Osteocyte (in vitro differentiated cells): ENCODE measurements at regions not wholly inside any gene's neighbourhood (a gene's known extent, or its start where the extent isn't known, plus 50 kb on each side); places are given as distances from the start of the nearest gene placed in this dataset.

Experiments
- DNase-seq: peaks from one replicate; pipeline ENCODE4 v3.0.0; 2021; ENCODE audit warnings: mixed read lengths; ENCODE audit not compliant: unreplicated experiment; ENCODE audit errors: extremely low spot score
- H3K27ac Mint-ChIP-seq: one replicate; pipeline ENCODE4 v1.8.0; 2021; ENCODE audit warnings: mild to moderate bottlenecking, mixed read lengths; ENCODE audit not compliant: unreplicated experiment
- H3K27me3 Mint-ChIP-seq: one replicate; pipeline ENCODE4 v1.8.0; 2021; ENCODE audit warnings: mixed read lengths; ENCODE audit not compliant: unreplicated experiment
- H3K36me3 Mint-ChIP-seq: one replicate; pipeline ENCODE4 v1.8.0; 2021; ENCODE audit warnings: mixed read lengths; ENCODE audit not compliant: unreplicated experiment
- H3K4me1 Mint-ChIP-seq: one replicate; pipeline ENCODE4 v1.8.0; 2021; ENCODE audit warnings: mixed read lengths; ENCODE audit not compliant: unreplicated experiment
- H3K4me3 Mint-ChIP-seq: one replicate; pipeline ENCODE4 v1.8.0; 2021; ENCODE audit warnings: mild to moderate bottlenecking, moderate library complexity, mixed read lengths; ENCODE audit not compliant: unreplicated experiment
- H3K9me3 Mint-ChIP-seq: one replicate; pipeline ENCODE4 v1.8.0; 2021; ENCODE audit warnings: mixed read lengths; ENCODE audit not compliant: unreplicated experiment
- TF ChIP-seq, protein P1 (sequence below): fragments of 200-600 bp; sonication (generic); IDR thresholded peaks from 2 replicates; pipeline ENCODE4 v1.5.0; 2021; ENCODE audit warnings: antibody characterized with exemption, mild to moderate bottlenecking, moderate library complexity

DNA sequence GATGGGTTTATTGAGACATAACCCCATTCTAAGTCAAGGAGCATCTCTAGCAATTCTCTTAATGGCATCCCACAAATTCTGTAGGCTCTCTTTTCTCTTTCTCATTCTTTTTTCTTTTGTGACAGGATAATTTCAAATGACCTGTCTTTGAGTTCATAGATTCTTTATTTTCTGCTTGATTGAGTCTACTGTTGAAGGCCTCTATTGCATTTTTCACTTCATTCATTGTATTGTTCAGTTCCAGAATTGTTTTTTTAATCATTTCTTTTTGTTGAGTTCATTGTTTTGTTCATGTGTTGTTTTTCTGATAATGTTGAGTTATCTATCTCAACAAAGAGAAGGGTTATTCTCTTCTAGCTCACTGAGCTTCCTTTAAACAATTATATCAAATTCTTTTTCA is 144.7 kb upstream of the IL12B start:
- DNase-seq: no peak
- Mint-ChIP-seq H3K27ac (no peak overlapping the region), H3K9me3 (peaks cover 26% of the 10 kb centered on the region), H3K4me3 (no peak overlapping the region), H3K36me3 (no peaks in the 10 kb centered on the region), H3K27me3 (peaks cover 67% of the 10 kb centered on the region), H3K4me1 (no peaks in the 10 kb centered on the region)
- TF ChIP-seq, protein P1, sequence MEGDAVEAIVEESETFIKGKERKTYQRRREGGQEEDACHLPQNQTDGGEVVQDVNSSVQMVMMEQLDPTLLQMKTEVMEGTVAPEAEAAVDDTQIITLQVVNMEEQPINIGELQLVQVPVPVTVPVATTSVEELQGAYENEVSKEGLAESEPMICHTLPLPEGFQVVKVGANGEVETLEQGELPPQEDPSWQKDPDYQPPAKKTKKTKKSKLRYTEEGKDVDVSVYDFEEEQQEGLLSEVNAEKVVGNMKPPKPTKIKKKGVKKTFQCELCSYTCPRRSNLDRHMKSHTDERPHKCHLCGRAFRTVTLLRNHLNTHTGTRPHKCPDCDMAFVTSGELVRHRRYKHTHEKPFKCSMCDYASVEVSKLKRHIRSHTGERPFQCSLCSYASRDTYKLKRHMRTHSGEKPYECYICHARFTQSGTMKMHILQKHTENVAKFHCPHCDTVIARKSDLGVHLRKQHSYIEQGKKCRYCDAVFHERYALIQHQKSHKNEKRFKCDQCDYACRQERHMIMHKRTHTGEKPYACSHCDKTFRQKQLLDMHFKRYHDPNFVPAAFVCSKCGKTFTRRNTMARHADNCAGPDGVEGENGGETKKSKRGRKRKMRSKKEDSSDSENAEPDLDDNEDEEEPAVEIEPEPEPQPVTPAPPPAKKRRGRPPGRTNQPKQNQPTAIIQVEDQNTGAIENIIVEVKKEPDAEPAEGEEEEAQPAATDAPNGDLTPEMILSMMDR: no peak

DNA sequence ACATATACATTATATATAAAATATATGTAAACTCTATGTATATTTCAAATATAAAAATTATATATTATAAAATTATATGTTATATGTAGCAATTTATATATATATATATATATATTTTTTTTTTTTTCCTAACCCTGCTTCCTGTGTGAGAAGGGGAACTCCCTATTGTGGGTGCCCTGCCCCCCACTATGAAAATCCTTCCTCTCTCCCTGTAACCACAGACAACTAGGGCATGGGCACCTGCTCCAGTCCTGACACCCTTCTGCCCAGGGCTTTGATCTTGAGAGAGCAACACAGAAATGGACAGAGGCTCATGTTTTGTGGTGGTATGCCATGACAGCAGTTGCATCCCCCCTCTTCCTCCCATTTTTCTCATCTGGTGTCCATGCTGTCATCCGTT is 148.7 kb upstream of the IL12B start:
- DNase-seq: no peak
- TF ChIP-seq, protein P1: no peak
- peaks cover 19% of the 10 kb centered on the region for H3K9me3 Mint-ChIP-seq
- H3K36me3 Mint-ChIP-seq: no peaks in the 10 kb centered on the region
- no peaks in the 10 kb centered on the region for H3K4me1 Mint-ChIP-seq
- H3K27me3 Mint-ChIP-seq: peaks cover 67% of the 10 kb centered on the region
- H3K27ac Mint-ChIP-seq: no peak overlapping the region
- no peak overlapping the region for H3K4me3 Mint-ChIP-seq

DNA sequence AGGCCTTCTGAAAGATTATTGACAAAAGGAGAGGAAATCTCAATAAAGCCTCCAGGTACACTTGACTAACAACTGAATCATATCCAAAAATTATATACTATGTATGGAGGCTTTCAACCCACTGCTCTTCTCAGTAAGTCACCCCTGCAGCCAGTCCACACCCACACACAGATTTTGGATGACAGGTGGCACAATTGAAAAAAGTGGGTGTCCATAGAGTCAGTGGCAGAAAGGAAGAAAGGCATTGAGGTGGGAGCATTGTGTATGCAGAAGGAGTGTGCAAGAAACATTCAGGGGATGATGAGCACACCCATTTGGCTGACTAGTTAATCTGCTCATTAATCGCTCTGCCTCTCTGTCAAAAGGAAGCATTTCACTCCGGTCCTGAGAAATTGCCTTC is 150.6 kb upstream of the IL12B start:
- Mint-ChIP-seq H3K4me3 (no peak overlapping the region), H3K9me3 (peaks cover 2% of the 10 kb centered on the region), H3K27me3 (peaks cover 68% of the 10 kb centered on the region), H3K36me3 (no peaks in the 10 kb centered on the region), H3K27ac (no peak overlapping the region), H3K4me1 (no peaks in the 10 kb centered on the region)
- no peak for DNase-seq
- TF ChIP-seq, protein P1: no peak

DNA sequence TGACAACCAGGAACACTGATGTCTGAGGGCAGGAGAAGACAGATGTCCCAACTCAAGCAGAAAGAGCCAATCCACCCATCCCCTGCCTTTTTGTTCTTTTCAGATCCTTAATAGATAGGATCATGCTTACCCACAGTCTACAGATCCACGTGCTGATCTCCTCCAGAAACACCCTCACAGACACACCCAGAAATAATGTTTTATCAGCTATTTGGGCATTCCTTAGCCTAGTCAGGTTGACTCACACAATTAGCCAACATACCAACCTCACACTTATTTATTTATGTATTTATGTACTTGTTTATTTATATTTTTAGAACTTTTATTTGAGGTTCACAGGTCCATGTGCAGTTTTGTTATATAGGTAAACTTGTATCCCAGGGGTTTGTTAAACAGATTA is 151.5 kb upstream of the IL12B start:
- Mint-ChIP-seq H3K27ac (no peak overlapping the region), H3K4me1 (no peaks in the 10 kb centered on the region), H3K4me3 (no peak overlapping the region), H3K27me3 (peaks cover 67% of the 10 kb centered on the region), H3K36me3 (no peaks in the 10 kb centered on the region), H3K9me3 (no peaks in the 10 kb centered on the region)
- no peak for DNase-seq
- TF ChIP-seq, protein P1: no peak

DNA sequence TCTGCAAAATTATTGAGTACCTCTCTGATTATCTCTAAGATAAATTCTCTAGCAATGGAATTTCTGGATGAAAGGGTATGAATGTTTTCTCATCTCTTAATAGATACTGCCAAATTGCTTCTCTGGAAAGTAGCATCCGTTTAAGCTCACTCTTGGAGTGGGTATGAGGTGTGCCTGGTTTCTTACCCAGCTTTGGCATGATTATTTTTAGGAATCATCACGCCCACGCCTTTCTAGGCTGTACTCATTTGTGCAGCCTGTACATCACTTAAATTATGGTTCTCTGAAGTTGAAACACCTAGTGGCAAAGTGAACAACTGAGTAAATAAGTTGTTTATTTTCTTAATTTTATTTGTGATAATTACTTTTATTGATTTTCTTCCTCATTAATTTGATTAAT is 156.5 kb upstream of the IL12B start:
- DNase-seq: no peak
- Mint-ChIP-seq H3K9me3 (no peaks in the 10 kb centered on the region), H3K36me3 (no peaks in the 10 kb centered on the region), H3K27me3 (peaks cover 44% of the 10 kb centered on the region), H3K27ac (no peak overlapping the region), H3K4me3 (no peak overlapping the region), H3K4me1 (no peaks in the 10 kb centered on the region)
- TF ChIP-seq, protein P1: no peak
